GM21619 (cell line): ENCODE measurements at regions not wholly inside any gene's neighbourhood (a gene's known extent, or its start where the extent isn't known, plus 50 kb on each side); places are given as distances from the start of the nearest gene placed in this dataset.

Experiments
- ATAC-seq: cut with Tn5 transposase; IDR thresholded peaks from one replicate; pipeline ENCODE4 v1.9.1; 2021; ENCODE audit not compliant: unreplicated experiment

DNA sequence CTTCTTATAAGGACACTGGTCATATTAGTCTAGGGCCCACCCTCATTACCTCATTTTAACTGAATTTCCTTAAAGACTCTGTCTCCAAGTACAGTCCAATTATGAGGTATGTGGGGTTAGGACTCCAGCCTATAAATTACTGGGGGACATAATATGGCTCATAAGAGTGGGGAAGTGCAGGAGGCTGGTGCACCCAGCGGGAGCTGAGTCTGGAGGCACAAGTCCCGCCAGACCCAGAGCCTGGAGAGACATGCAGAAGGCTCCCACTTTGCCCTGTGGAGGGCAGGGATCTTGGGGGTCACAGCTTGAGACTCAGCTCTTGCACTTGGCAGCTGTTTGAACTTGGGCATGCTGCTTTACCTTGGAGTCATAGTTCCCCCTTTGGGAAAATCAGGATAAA lies 250.4 kb downstream of the RHOU start:
- no peak for ATAC-seq

DNA sequence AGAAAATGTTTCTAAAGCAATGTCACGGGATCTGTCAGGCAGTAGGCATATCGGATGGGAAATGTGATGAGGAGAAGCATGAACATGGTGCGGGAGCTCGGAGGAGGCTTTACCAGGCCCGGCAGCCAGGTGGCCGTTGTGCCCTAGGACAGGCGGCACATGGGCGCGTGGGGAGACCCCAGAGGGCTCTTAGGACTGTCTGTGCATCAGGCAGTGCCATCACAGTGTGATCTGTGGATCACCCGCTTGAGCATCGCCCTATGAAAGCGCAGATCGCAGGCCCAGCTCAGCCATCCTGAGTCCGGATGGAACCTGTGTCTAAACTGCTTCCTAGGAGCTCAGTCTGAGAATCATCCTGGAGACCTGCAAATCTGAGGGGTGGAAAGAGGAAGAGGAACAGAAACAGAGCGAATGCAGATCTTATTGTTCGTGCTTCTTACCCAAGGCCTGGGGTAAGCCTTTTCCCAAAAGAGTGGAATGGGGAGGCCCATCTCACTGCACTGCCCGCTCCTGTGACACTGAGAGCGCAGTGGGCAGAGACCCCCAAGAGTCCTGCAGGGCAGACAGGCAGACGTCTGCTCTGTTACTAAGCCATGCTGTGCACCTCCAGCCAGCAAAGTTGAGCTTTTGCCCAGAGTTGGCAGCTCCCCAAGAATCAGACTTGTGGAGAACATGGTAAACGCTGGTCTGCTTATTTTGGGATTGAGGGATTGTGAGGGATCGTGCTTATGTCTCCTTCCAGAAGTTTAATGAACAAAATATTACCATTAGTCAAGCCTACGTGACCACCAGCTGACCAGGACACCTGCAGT lies 251.0 kb downstream of the RHOU start:
- no peak for ATAC-seq

DNA sequence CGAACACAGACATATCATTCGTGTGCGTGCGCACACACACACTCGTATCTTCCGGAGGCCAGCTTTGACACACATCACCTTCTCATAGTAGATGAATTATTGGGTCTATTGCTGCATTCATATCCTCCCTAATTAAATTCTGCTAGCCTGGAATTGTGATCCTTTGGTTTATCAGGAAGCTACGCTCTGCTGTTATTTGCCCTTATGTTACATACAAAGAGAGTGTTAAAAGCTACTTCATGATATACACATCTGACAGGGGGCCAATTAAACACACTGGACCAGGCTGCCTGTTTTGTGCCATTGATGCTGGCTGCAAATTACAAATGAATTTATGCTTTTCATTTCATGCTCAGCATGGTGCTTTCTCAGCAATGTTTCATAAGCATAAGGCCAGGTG lies 252.0 kb downstream of the RHOU start:
- ATAC-seq, result no peak

DNA sequence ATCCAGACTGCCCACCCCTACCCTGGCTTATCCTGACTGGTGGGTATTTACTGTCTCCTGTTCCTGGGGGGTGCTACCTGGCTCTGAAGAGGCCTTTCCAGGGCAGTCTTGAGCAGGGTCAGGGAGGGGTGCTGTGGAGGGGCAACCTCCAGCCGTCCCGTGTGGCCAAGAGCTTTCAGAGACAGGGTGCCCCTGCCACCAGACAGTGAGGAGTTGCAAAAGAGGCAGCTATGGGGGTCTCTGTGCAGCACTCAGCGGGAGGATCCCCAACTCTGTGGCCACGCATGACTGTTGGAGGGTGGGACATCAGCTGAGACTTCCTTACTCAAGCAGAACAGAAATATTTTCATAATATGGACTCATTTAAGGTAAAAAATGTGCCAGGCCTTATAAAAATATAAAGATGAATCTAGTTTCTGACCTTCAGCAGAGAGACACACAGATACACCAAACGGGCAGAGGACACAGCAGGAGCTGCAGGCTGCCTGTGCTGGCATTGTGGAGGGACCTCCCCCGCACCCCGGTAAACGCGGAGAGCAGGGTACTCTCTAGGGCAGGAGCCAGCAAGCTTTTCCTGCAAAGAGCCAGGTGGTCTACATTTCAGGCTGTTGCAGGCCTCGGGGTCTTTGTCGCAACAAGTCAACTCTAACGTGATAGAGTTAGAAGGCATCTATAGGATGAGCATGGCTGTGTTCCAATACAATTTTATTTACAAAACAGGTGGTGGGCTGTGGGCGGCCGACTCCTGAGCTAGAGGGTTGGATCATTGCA lies 252.6 kb downstream of the RHOU start:
- no peak for ATAC-seq

DNA sequence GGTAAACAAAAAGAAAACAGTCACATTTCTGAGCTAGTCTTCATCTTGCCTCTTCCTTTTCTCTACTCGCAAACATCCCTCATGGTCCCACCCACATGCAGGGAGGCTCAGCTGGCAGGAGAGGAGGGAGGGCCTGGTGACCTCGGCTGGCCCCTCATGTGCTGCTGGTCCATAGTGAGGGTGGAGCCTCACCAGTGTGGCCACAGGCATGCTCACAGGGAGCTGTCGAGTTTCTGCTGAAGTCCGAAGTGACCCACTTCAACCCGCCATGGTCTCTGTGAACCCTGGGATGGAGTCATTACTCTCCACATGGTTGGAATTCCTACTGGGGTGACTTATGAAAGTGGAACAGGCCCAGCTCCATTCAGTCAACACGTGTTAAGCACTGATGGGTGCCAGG lies 253.4 kb downstream of the RHOU start:
- no peak for ATAC-seq

DNA sequence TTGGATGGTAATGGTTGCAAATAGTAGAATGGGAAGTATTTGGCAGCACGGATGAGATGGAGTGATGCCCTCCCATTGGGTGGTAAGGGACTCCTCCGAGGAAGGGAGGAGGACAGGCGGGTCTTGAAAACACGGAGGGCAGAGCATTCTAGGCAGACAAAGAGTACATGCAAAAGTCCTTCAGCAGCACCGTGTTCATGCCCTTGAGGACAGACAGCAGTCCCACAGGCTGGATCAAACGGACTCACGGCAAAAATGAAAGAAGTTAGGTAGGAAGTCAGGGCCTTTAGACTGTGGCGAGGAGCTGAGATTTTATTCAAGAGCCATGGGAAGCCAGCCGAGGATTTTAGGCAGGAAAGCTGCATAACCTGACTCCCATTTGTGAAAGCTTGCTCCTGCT lies 253.9 kb downstream of the RHOU start:
- no peak for ATAC-seq

DNA sequence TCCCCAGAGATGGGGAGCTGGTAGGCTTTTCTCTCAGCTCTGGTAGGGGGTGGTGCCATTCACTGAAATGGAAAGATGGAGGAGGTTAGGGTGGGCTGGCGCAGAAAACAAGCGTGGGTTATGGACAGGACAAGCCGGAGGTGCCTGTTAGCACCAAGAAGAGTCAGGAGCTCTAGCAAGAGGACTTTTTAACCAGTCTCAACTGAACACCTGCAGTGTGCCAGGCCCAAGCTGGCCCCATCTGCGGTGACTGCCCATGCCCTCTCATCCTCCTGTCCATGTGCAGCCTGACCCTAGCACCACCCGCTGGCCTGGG lies 254.4 kb downstream of the RHOU start:
- ATAC-seq, result no peak

DNA sequence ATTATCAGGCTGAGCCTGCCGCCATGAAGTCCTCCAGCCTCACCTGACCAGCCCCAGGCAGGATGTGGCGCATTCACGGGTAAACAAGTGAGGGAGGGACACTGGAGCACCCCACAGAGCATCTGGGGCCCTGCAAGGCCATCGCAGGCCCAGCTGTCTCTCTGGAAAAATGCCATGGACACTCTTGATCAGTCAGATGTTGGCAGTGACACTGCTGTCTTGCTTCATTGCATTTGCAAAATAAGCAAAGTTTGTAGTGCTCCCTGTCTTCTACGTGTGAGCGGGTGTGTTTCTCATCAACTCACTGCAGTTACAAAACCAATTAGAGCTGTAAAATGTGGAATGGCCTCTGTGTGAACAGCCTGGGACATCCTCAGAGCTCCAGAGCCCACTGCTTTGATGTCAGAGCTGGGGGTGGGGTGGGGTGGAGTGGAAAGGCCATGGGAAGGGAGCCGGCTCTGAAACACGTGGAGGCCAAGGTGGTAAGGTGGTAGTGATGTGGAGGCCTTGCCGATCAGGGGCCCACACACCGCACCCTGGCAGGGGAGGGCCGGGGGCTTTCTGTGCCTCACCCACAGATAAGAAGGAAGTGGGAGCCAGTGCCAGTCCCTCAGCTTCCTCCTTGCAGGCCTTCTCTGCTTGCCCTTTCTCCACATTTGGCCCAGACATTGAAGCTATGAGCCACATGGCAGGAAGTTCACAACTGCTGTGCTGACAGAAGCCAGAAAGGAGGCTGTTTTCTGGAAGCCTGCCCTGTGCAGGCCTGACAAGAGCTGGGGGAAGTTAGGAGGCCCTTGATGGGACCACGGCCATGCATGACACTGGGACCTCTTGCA lies 254.9 kb downstream of the RHOU start:
- no peak for ATAC-seq

DNA sequence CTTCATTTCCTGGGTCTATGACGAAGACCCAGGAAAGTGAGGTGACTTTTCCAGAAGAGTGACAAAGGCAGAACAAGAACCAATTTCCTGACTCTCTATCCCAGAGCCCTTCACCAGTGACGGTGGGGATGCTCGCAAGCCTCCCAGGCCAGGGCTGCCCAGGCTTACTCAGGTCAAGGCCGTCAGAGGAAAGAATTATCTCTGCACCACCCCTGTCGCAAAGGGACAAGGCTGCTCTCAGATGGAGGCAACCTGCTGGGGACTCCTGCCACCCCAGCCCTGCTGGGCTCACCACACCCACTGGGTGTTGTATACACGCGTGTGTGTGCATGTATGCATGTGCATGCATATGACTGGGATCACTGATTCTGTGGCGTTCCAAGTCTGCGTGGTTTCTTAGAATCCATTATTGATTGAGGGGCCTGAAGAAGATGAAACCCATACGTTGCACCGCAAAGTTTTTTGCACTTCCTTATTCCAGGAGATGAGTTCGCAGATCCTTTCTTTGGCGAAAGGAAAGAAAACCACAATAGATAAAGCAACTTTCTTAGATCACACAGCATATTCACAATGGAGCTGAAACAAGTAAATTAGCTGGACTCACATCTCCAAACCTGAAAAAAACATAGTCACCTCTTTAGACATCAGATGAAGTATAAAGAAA lies 255.8 kb downstream of the RHOU start:
- ATAC-seq, result no peak

DNA sequence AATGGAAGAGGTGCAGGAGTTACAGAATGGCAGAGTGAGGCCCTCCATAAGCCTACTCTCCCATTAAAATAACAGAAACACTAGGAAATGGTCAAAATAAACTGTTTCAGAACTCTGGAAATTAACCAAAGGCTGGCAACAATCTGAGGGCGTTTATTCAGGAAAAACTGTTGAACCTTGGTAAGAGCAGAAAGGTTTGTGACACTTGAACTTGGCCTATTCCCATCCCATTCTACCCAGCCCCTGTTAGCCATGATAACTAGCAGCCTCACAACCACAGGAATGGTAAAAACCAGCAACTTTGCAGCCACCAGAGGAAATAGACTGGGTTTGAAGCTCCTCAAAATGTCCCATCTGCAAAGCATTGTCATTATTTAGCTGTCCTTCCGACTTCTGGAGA lies 256.8 kb downstream of the RHOU start:
- no peak for ATAC-seq

DNA sequence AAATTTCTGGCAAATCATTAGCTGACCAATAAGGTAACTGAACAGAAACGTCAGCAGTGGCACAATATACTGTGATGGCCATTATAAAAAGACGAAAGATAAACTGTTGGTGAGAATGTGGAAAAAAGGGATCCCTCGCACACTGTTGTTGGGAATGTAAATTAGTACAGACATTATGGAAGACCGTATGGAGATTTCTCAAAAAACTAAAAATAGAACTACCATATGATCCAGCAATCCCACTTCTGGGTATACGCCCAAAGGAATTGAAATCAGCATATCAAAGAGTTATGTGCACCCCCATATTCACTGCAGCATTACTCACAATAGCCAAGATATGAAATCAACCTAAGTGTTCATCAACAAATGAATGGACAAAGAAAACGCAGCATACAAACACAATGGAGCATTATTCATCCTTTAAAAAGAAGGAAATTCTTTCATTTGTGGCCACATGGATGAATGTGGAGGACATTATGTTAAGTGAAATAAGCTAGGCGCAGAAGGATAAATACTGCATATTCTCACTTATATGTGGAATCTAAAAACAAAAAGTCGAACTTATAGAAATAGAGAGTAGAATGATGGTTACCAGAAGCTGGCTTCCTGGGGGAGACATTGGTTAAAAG lies 257.7 kb downstream of the RHOU start:
- no peak for ATAC-seq

DNA sequence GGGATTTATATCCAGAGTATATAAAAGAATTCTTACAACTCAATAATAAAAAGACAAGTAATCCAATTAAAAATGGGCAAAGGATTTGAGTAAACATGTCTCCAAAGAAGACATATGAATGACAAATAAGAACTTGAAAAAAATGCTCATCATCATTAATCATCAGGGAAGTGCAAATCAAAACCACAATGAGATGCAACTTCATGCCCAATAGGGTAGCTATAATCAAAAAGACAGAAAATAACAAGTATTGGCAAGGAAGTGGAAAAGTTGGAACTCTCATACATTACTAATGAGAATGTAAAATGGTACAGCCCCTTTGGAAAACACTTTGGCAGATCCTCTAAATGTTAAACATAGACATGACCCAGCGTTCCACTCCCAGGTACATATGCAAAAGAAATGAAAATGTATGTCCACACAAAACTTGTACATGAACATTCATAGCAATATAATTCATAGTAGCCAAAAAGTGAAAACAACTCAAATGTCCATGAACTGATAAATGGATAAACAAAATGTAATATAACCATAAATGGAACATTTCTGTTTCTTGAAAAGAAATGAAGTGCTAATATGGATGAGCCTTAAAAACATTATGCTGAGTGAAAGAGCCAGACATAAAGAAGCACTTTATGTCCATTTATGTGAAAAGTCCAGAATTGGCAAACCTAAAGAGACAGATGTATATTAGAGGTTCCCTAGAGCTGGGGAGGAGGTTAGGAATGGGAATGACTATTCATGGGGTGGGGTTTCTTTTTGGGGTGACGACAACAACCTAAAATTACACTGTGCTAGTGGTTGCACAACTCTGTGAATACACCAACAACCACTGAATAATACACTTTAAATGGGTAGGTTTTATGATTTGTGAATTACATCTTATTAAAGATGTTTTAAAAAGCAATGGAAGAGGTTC lies 259.7 kb downstream of the RHOU start:
- no peak for ATAC-seq

DNA sequence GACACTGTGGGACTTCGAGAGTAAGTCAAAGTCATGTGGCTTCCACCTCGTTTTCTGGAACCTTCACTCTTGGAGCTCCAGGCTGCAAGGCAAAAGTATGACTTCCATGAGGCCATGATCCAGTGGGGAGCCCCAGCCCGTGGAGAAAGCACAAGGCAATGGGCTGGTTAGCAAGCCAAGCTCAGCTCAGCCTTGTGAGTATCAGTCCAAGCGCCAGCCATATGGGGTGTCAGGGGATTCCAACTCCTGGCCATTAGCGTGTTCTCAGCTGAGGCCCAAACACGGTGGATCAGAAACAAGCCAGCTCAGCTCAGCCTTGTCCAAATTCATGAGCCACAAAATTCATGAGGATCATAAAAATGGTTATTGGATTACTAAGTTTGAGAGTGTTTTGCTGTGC lies 261.0 kb downstream of the RHOU start:
- no peak for ATAC-seq

DNA sequence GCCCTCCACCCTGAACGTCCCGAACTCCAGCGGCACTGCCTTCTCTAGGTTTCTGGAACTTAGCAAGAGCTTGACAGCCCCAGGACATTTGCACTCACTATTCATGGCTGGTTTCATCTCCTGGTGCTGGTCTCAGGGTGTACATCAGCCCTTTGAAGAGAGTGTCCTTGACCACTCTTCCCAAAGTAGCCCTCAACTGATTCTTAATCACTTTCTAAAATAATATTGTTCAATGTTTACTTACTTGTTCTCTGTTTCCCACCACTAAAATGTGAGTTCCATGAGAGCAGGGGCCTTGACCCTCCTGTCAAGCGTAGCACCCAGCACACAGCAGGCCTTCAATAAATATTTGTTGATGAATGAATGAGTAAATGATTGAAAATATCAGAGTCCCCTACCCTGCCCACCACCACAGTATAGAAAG lies 262.5 kb downstream of the RHOU start:
- ATAC-seq, result no peak

DNA sequence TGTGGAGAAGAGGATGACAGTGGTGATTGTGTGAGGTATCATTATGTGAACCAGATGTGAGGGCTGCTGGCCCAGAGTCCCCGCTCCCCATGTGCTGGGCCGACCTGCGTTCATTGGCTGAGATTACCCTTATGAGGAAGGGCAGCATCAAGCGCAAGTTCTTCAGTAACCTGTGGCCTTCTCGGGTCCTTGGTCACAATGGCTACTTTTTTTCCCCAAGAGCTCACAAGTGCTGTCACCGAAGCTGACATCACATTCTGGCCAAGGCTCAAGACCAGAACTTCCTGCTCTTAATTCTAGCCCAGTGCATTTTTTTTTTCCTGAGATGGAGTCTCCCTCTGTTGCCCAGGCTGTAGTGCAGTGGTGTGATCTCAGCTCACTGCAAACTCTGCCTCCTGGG lies 262.9 kb downstream of the RHOU start:
- ATAC-seq, result no peak

DNA sequence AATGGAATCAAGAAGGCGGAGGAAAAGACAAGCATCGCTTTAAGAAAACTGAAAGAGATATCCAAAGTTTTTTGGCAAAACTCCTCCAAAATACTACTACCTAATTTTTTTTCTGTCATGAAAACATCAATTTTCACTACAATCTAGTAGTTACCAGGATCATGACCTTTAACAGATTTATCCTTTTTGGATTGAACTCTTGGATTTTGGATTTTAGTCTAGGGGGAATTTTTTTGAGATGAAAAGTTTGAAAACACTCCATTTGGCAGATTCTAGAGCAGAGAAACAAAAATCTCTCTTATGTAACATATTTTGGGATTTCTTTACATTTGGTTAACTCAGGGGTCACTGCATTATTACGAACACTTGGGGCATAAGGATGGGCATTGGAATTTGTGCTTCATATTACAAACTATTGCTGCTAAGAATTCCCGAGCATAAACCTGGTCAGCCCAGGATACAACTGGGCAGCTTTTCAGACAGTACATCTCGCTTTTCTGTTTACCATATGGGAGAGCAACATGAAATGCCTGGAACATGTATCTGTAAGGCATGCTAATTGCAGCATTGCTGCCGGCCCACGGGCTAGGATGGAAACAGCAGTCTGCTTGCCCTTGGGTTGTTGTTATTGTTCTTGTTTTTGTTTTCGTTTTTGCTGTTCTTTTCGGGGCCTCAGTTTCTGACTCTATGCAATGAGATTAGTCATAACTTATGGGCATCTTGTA lies 264.3 kb downstream of the RHOU start:
- ATAC-seq, result no peak

DNA sequence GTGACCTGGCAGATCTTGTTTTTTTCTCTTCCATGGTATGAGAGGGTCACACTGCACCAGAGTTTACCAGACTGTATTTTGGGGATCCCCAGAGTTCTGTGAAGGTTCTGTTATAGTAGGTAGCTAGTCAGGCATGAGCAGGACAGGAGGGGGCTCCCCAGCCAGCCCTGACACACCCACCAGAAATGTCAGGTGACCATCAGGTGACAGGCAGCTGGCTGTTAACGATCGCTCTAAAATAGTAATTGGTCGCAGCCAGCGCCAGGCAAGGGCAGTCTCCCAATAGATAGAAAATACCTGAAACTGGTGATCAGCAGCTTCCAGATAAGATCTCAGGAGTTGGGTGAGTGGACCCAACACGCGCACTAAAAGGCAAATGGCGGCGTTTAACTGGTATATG lies 264.9 kb downstream of the RHOU start:
- no peak for ATAC-seq

DNA sequence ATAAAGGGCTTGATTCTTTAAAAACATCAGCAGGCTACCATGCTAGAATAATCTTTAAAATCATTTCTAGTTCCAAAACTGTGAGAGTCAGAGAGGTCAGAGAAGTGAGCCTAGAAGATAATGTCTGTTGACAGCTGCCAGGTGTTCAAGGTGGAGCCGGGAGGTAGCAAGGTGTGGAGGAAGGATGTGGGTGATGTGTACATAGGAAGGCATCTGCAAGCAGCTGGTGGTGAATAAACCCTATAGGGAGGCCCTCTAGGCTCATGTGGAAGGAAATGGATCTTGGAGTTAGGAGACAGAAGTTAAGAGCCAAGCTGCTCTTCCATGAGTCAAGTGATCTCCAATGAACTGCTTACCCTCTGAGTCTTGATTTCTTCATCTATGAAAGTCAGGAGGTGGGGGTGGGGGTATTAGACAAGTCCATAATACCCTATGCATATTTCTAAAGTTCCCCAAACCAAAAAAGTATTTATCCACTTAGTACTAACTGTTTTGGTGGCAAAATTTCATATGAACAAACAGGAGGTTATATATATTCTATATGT lies 266.3 kb downstream of the RHOU start:
- ATAC-seq, result no peak

DNA sequence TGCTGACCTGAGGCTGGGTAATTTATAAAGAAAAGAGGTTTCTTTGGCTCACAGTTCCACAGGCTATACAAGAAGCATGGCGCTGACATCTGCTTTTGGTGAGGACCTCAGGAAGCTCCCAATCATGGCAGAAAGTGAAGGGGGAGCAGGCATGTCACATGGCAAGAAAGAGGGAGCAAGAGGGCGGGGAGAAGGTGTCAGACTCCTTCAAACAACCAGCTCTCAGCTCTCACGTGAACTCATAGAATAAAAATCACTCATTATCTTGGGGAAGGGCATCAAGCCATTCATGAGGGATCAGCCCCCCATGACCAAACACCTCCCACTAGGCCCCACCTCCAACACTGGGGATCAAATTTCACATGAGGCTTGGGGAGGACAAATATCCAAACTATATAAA lies 266.8 kb downstream of the RHOU start:
- no peak for ATAC-seq
